Upper lobe of left lung (tissue), 4 donors: ENCODE measurements at regions not wholly inside any gene's neighbourhood (a gene's known extent, or its start where the extent isn't known, plus 50 kb on each side); places are given as distances from the start of the nearest gene placed in this dataset.

Experiments
- CTCF ChIP-seq, 6 experiments: fragments of 450-650 bp in 4 of 6; fragments of 200-600 bp in 2 of 6; sonication (generic) in 2 of 6; IDR thresholded peaks; one replicate each; pipeline ENCODE4 v1.5.1; 2016 to 2019; ENCODE audit warnings: antibody characterized with exemption in 6 of 6
- POLR2A ChIP-seq, 4 donors: fragments of 450-650 bp; IDR thresholded peaks; one replicate each; pipeline ENCODE4 v1.5.1; 2016 to 2017; ENCODE audit warnings: antibody characterized with exemption in 4 of 4, mild to moderate bottlenecking in 2 of 4
- POLR2AphosphoS5 ChIP-seq, 2 donors: sonication (generic); formaldehyde crosslinking; IDR thresholded peaks; one replicate each; pipeline ENCODE4 v1.5.1; 2017; ENCODE audit warnings: antibody characterized with exemption in 2 of 2

DNA sequence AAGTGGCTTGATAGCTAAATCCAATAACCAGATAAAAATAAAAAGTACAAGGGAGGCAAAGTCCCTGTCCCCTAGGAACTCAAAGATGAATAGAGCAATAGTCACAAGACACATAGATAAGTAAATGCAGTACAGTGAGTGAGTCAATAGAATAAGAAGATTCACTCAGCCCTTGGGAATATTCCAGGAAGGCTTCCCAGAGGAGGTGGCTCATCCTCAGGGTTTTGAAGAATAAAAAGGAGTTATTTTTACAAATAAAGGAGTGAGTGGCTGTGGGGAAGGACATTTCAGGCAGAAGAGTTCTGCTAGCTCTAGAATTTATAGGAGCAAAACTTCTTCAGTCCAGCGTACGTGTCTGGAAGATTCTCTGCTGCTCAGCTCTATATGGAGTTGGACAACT lies 177.4 kb upstream of the SDK2 start:
- TF ChIP-seq CTCF (IDR thresholded peaks at IDR 0.05) (no peak), POLR2A (IDR thresholded peaks at IDR 0.05) (no peak), POLR2AphosphoS5 (IDR thresholded peaks at IDR 0.05) (no peak)
